Osteoblast (primary cell): ENCODE measurements at regions not wholly inside any gene's neighbourhood (a gene's known extent, or its start where the extent isn't known, plus 50 kb on each side); places are given as distances from the start of the nearest gene placed in this dataset.

Source experiments
- DNase-seq: peaks from one replicate; pipeline ENCODE4 v3.0.0; 2011; ENCODE audit warnings: low spot score, mixed read lengths; ENCODE audit not compliant: insufficient read length; ENCODE audit errors: missing footprints
- H2AFZ ChIP-seq: 2 replicates; pipeline ENCODE4 v1.6.0; 2011; ENCODE audit warnings: mild to moderate bottlenecking, low read length
- H3K27ac ChIP-seq: 2 replicates; pipeline ENCODE4 v1.5.1; 2011; ENCODE audit warnings: mild to moderate bottlenecking, low read depth, low read length, moderate library complexity
- H3K27me3 ChIP-seq: 2 replicates; pipeline ENCODE4 v1.6.0; 2012; ENCODE audit warnings: mild to moderate bottlenecking, control low read depth, inconsistent platforms, low read length, moderate library complexity; ENCODE audit not compliant: insufficient read depth
- H3K36me3 ChIP-seq: 2 replicates; pipeline ENCODE4 v1.5.1; 2011; ENCODE audit warnings: mild to moderate bottlenecking, low read length, control low read depth, moderate library complexity; ENCODE audit not compliant: insufficient read depth
- H3K4me1 ChIP-seq: 2 replicates; pipeline ENCODE4 v1.5.1; 2011; ENCODE audit warnings: mild to moderate bottlenecking, low read length, control low read depth, moderate library complexity; ENCODE audit not compliant: insufficient read depth
- H3K4me2 ChIP-seq: 2 replicates; pipeline ENCODE4 v1.6.0; 2011; ENCODE audit warnings: mild to moderate bottlenecking, low read length; ENCODE audit not compliant: insufficient read depth
- H3K4me3 ChIP-seq: fragments of 200-600 bp; sonication (generic); 3 replicates; pipeline ENCODE4 v1.5.1; 2012; ENCODE audit warnings: mild to moderate bottlenecking, low read length, inconsistent platforms; ENCODE audit not compliant: insufficient read depth
- H3K79me2 ChIP-seq: 2 replicates; pipeline ENCODE4 v1.6.0; 2012; ENCODE audit warnings: mild to moderate bottlenecking, low read length, control low read depth, inconsistent platforms; ENCODE audit not compliant: insufficient read depth
- H3K9me3 ChIP-seq: 2 replicates; pipeline ENCODE4 v1.5.1; 2011; ENCODE audit warnings: low read depth, low read length, control low read depth
- H4K20me1 ChIP-seq: 2 replicates; pipeline ENCODE4 v1.6.0; 2012; ENCODE audit warnings: mild to moderate bottlenecking, low read length, control low read depth; ENCODE audit not compliant: insufficient read depth
- CTCF ChIP-seq: IDR thresholded peaks from 2 replicates; pipeline ENCODE4 v1.5.1; 2011; ENCODE audit warnings: mild to moderate bottlenecking, low read depth, low read length, moderate library complexity; ENCODE audit errors: extremely low read depth

DNA sequence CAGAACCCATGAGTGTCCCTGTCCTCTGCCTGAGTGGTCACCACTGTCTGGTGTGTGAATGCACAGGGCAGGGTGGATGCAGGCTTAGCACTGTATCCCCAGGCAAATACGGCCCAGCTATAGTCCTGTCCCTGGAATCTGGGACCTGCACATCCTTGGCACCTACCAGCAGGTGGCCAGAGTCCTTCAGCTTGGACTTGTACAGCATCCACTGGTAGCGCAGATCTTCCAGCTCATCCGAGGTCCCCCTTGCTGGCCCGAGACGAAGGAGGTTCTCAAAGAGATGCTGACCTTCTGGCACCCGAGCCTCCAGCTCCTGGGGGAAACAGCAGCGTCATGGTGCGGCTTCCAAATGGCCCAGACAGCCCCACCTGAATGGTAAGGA lies 83.4 kb downstream of the SYNE3 start:
- TF ChIP-seq CTCF: no peak
- H3K36me3 ChIP-seq: no peaks in the 10 kb centered on the region
- no peak overlapping the region for H3K4me2 ChIP-seq
- no peaks in the 10 kb centered on the region for H3K79me2 ChIP-seq
- H3K4me3 ChIP-seq: no peak overlapping the region
- no peaks in the 10 kb centered on the region for H4K20me1 ChIP-seq
- no peaks in the 10 kb centered on the region for H3K9me3 ChIP-seq
- H2AFZ ChIP-seq: no peak overlapping the region
- no peak for DNase-seq
- no peak overlapping the region for H3K27ac ChIP-seq
- H3K27me3 ChIP-seq: no peaks in the 10 kb centered on the region
- no peaks in the 10 kb centered on the region for H3K4me1 ChIP-seq

DNA sequence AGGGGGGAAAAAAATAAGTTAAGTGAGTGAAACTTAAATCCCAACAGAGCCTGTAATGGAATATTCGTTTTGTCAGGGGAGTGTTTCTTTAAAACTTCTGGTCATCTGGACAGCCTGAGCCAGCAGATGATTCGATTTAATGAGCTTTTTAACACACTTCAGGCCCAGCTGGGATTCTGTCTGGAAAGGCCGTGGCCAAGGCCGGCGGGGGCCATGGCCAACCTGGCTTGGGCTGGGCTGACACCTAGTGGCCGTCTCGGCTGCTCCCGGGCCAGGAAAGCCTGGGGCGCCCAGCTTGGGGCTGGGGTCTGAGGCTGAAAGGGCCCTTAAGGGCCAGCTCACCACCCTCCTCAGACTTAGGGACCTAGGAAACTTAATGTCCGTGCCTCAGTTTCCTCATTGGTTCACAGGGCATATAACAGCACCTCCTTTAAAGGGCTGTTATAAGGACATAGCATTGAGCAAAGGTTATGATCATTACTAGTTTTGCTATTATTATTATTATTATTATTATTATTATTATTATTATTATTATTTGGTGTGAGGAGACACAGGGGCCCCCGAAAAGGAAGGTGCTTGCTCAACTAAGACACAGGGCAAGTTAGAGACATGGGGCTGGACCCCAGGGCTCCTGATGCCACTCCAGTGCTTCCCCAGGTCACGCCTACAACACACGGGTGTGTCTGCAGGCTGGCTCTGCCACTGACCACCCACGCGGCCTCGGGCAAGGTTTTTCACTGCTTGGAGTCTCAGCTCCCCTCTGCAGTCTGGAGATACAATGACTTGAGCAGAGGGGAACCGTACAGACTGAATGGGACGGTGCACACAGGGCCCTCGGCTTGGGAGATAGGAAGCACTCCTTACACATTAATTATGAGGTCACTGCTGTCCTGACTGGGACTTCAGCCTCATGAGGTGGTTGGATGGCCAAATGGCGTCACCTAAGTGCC lies 84.0 kb downstream of the SYNE3 start:
- DNase-seq: peak; percentile 86
- H3K27ac ChIP-seq: no peak overlapping the region
- H3K4me3 ChIP-seq: no peak overlapping the region
- H3K36me3 ChIP-seq: no peaks in the 10 kb centered on the region
- no peaks in the 10 kb centered on the region for H3K9me3 ChIP-seq
- H3K4me2 ChIP-seq: no peak overlapping the region
- H3K79me2 ChIP-seq: no peaks in the 10 kb centered on the region
- H3K4me1 ChIP-seq: no peaks in the 10 kb centered on the region
- no peaks in the 10 kb centered on the region for H4K20me1 ChIP-seq
- peak; percentile 70 for TF ChIP-seq CTCF
- no peaks in the 10 kb centered on the region for H3K27me3 ChIP-seq
- H2AFZ ChIP-seq: peak overlapping the region; percentile 32

GRCh38 chr14:95431199-95432143 lies 85.0 kb downstream of the SYNE3 start:
- Histone ChIP-seq H3K27me3 (no peaks in the 10 kb centered on the region), H3K79me2 (no peaks in the 10 kb centered on the region), H3K9me3 (no peaks in the 10 kb centered on the region), H3K36me3 (no peaks in the 10 kb centered on the region), H3K4me2 (no peak overlapping the region), H3K4me3 (no peak overlapping the region), H2AFZ (peak overlapping the region; percentile 32), H3K27ac (no peak overlapping the region), H4K20me1 (no peaks in the 10 kb centered on the region), H3K4me1 (no peaks in the 10 kb centered on the region)
- peak; percentile 76 for DNase-seq
- peak; percentile 60 for TF ChIP-seq CTCF
